Lung (tissue), 11 donors: ENCODE measurements at regions not wholly inside any gene's neighbourhood (a gene's known extent, or its start where the extent isn't known, plus 50 kb on each side); places are given as distances from the start of the nearest gene placed in this dataset.

Experiments
- ATAC-seq: fragments of 200-7000 bp; cut with Tn5 transposase; one replicate; pipeline ENCODE4 v1.9.1; 2020; ENCODE audit warnings: moderate number of reproducible peaks; ENCODE audit not compliant: insufficient read depth, low FRiP score
- DNase-seq, 3 donors: peaks; one replicate each; pipeline ENCODE4 v3.0.0-alpha.2; 2013 to 2017
- H3K27ac ChIP-seq, 2 donors: one replicate each; pipeline ENCODE4 v1.5.1; 2013; ENCODE audit warnings: mild to moderate bottlenecking in 2 of 2, moderate library complexity in 2 of 2, control low read depth in 1 of 2, inconsistent platforms in 1 of 2, low read depth in 1 of 2, low read length in 1 of 2
- H3K27me3 ChIP-seq, 3 donors: one replicate each; pipeline ENCODE4 v1.5.1; 2013; ENCODE audit warnings: low read length in 2 of 3; ENCODE audit not compliant: control insufficient read depth in 3 of 3, insufficient read depth in 3 of 3
- H3K36me3 ChIP-seq, 4 donors: one replicate each; pipeline ENCODE4 v1.5.1; 2013; ENCODE audit warnings: low read length in 4 of 4, mild to moderate bottlenecking in 1 of 4, moderate library complexity in 1 of 4; ENCODE audit not compliant: control insufficient read depth in 4 of 4, insufficient read depth in 4 of 4
- H3K4me1 ChIP-seq, 5 donors: one replicate each; pipeline ENCODE4 v1.5.1; 2013; ENCODE audit warnings: low read length in 5 of 5, mild to moderate bottlenecking in 2 of 5, moderate library complexity in 1 of 5; ENCODE audit not compliant: control insufficient read depth in 5 of 5, insufficient read depth in 5 of 5
- H3K4me3 ChIP-seq: one replicate; pipeline ENCODE4 v1.5.1; 2013; ENCODE audit warnings: mild to moderate bottlenecking, control low read depth, moderate library complexity
- H3K9ac ChIP-seq, 2 donors: one replicate each; pipeline ENCODE4 v1.5.1; 2013; ENCODE audit warnings: low read length in 2 of 2, control low read depth in 1 of 2; ENCODE audit not compliant: insufficient read depth in 1 of 2
- H3K9me3 ChIP-seq, 4 donors: one replicate each; pipeline ENCODE4 v1.5.1; 2013; ENCODE audit warnings: low read length in 3 of 4, mild to moderate bottlenecking in 1 of 4, moderate library complexity in 1 of 4; ENCODE audit not compliant: control insufficient read depth in 4 of 4, insufficient read depth in 3 of 4
- CTCF ChIP-seq: IDR thresholded peaks from 2 replicates; pipeline ENCODE4 v1.5.1; 2012; ENCODE audit warnings: mild to moderate bottlenecking; ENCODE audit errors: control extremely low read depth, extremely low read depth
- WGBS, 2 donors: extraction: QIAGEN DNeasy Blood & Tissue Kit; methylation state at CpG; one replicate each; pipeline ENCODE4 v1.1.7; 2013; 5-methylcytosine and 5-hydroxymethylcytosine counted together
- donor health status: control.
- donor health status: control.
- donor health status: Bipolar disorder and iron deficiency.
- donor health status: healthy.
- donor health status: DM: yes; HTN: yes; CAD: no.

- H3K27me3 ChIP-seq = no peaks in the 10 kb centered on the region
- peaks cover 0 to 2% (median 0%) of the 10 kb centered on the region in 4 donors for H3K9me3 ChIP-seq
- ATAC-seq = no peak
- 65 to 73% methylated on average over 2 of the region's 2 CpGs for WGBS, 2 donors
- peak in 2 of 3 donors; percentile 27 to 35 for DNase-seq
- TF ChIP-seq CTCF = no peak
- H3K4me1 ChIP-seq = peaks cover 5 to 46% (median 23%) of the 10 kb centered on the region in 5 donors
- H3K27ac ChIP-seq = no peak overlapping the region
- peak overlapping the region in 1 of 2 donors; percentile 43 for H3K9ac ChIP-seq
- H3K36me3 ChIP-seq = no peaks in the 10 kb centered on the region
- H3K4me3 ChIP-seq = no peak overlapping the region
Observed at GRCh38 chr18:46338205-46338604, 234.0 kb downstream of the HAUS1 start.

GRCh38 chr18:46338766-46339165 is 234.6 kb downstream of the HAUS1 start:
- no peaks in the 10 kb centered on the region for H3K27me3 ChIP-seq
- WGBS, 2 donors = 42 to 59% methylated on average over 7 of the region's 7 CpGs
- peaks cover 0 to 2% (median 0%) of the 10 kb centered on the region in 4 donors for H3K9me3 ChIP-seq
- H3K27ac ChIP-seq = no peak overlapping the region
- H3K4me3 ChIP-seq = no peak overlapping the region
- no peaks in the 10 kb centered on the region for H3K36me3 ChIP-seq
- peak in 2 of 3 donors; percentile 4 to 24 for DNase-seq
- peak overlapping the region in 1 of 2 donors; percentile 43 for H3K9ac ChIP-seq
- no peak for TF ChIP-seq CTCF
- H3K4me1 ChIP-seq = peaks cover 5 to 45% (median 23%) of the 10 kb centered on the region in 5 donors
- ATAC-seq = no peak

- 95 to 96% methylated on average over 7 of the region's 7 CpGs for WGBS, 2 donors
- Histone ChIP-seq H3K4me1 (peaks cover 0 to 38% (median 25%) of the 10 kb centered on the region in 5 donors), H3K27ac (no peak overlapping the region), H3K4me3 (no peak overlapping the region), H3K36me3 (no peaks in the 10 kb centered on the region), H3K9ac (no peak overlapping the region), H3K9me3 (peaks cover 0 to 2% (median 0%) of the 10 kb centered on the region in 4 donors), H3K27me3 (no peaks in the 10 kb centered on the region)
- TF ChIP-seq CTCF = no peak
- ATAC-seq = no peak
- no peak for DNase-seq
Observed at GRCh38 chr18:46340716-46341115, 236.5 kb downstream of the HAUS1 start.

GRCh38 chr18:46341986-46342525 is 237.9 kb downstream of the HAUS1 start:
- WGBS, 2 donors = 59 to 70% methylated on average over 6 of the region's 6 CpGs
- Histone ChIP-seq H3K27me3 (no peaks in the 10 kb centered on the region), H3K4me3 (no peak overlapping the region), H3K9ac (no peak overlapping the region), H3K9me3 (peaks cover 0 to 2% (median 0%) of the 10 kb centered on the region in 4 donors), H3K36me3 (no peaks in the 10 kb centered on the region), H3K4me1 (peaks cover 0 to 24% (median 20%) of the 10 kb centered on the region in 5 donors), H3K27ac (no peak overlapping the region)
- DNase-seq (no peak), ATAC-seq (no peak)
- no peak for TF ChIP-seq CTCF
